Uterus (tissue), 2 donors: ENCODE measurements at regions not wholly inside any gene's neighbourhood (a gene's known extent, or its start where the extent isn't known, plus 50 kb on each side); places are given as distances from the start of the nearest gene placed in this dataset.

ENCODE experiments used
- POLR2A ChIP-seq, 2 donors: fragments of 450-650 bp; IDR thresholded peaks; one replicate each; pipeline ENCODE4 v1.6.1; 2016; ENCODE audit warnings: antibody characterized with exemption in 2 of 2, mild to moderate bottlenecking in 1 of 2, moderate library complexity in 1 of 2
- TF ChIP-seq, protein P1 (sequence below), 4 experiments: fragments of 200-600 bp in 2 of 4; fragments of 450-650 bp in 2 of 4; sonication (generic) in 2 of 4; IDR thresholded peaks; one replicate each; pipeline ENCODE4 v1.5.1; 2016 to 2019; ENCODE audit warnings: antibody characterized with exemption in 4 of 4, mild to moderate bottlenecking in 2 of 4, moderate library complexity in 1 of 4

DNA sequence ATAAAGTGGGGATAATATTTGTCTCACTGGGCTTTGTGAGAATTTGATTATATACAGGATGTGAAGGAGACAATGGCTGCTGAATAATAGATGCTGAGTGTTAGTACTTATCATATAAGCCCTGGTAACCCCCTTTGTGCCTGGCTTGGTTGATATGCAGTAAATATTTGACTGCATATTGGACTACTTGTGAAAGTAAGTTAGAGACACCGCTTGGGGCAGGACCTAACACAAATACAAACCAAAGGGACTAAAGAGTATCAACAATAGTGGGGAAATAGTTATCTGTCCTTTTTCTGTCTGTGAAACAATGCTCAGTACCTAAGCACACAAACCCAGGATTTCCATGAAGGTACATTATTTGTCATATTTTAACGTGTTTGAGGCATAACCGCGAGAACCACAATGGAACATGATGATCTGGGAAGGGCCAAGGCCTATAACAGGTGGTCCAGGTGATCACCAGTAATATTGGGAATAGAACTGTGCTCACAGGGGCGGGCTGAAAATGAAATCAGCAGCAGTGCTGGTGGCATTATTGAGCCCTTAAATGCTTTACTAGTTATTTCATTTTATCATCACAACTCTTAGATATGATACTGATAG, 138.2 kb upstream of the SMARCA2 start:
- TF ChIP-seq, protein P1, sequence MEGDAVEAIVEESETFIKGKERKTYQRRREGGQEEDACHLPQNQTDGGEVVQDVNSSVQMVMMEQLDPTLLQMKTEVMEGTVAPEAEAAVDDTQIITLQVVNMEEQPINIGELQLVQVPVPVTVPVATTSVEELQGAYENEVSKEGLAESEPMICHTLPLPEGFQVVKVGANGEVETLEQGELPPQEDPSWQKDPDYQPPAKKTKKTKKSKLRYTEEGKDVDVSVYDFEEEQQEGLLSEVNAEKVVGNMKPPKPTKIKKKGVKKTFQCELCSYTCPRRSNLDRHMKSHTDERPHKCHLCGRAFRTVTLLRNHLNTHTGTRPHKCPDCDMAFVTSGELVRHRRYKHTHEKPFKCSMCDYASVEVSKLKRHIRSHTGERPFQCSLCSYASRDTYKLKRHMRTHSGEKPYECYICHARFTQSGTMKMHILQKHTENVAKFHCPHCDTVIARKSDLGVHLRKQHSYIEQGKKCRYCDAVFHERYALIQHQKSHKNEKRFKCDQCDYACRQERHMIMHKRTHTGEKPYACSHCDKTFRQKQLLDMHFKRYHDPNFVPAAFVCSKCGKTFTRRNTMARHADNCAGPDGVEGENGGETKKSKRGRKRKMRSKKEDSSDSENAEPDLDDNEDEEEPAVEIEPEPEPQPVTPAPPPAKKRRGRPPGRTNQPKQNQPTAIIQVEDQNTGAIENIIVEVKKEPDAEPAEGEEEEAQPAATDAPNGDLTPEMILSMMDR (IDR thresholded peaks at IDR 0.05), result no peak
- no peak for TF ChIP-seq POLR2A (IDR thresholded peaks at IDR 0.05)
